HG03354 (cell line): ENCODE measurements at regions not wholly inside any gene's neighbourhood (a gene's known extent, or its start where the extent isn't known, plus 50 kb on each side); places are given as distances from the start of the nearest gene placed in this dataset.
"Not testable (repeated sequence)": the region's sequence is repeated elsewhere in the genome, so short reads cannot be mapped to it uniquely, and the experiment has no call there.

Experiments
- ATAC-seq: cut with Tn5 transposase; IDR thresholded peaks from one replicate; pipeline ENCODE4 v1.9.1; 2021; ENCODE audit warnings: mild to moderate bottlenecking; ENCODE audit not compliant: unreplicated experiment, poor library complexity, severe bottlenecking

DNA sequence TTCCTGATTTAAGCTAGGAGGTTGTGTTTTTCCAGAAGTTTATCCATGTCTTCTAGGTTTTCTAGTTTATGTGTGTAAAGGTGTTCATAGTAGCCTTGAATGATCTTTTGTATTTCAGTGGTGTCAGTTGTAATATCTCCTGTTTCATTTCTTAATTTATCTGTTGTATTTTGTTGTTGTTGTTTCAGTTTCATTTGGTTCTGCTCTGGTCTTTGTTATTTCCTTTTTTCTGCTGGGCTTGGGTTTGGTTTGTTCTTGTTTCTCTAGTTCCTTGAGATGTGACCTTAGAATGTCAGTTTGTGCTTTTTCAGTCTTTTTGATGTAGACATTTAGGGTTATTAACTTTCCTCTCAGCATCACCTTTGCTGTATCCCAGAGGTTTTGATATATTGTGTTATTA, 62.8 kb downstream of the SCP2D1 start:
- not testable (repeated sequence) for ATAC-seq

DNA sequence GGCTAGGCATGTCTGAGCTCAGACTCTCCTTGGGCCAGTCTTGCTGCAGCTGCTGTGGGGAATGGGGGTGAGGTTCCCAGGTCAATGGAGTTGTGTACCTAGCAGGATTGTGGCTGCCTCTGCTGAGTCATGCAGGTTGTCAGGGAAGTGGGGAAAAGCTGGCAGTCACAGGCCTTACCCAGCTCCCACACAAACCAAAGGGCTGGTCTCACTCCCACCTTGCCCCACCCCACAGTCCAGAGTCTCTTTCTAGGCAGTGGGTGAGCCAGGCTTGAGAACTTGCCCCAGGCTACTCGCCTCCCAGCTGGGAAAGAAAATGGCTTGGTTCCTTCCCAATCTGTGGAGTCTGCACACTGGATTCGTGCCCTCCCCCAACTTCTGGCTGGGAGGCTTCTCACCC, 65.7 kb downstream of the SCP2D1 start:
- ATAC-seq = no peak

DNA sequence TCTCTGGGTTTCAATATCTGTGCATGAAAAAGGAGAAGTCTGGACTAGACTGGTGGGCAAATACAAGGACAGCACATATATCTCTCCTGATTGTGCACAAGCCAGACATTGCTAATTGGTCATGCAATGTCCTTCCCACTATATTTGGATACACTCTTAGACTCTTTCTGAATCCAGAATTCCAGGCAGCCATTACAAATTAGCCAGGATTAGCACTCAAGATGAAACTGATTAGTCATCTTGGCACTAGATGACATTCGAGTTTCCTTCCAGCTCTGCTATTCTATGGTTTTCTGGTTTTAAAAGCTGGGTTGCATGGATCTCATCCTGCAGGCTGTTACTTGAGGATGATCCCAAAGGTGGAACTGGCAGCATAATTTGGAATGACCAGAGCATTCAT, 73.2 kb downstream of the SCP2D1 start:
- ATAC-seq = no peak

DNA sequence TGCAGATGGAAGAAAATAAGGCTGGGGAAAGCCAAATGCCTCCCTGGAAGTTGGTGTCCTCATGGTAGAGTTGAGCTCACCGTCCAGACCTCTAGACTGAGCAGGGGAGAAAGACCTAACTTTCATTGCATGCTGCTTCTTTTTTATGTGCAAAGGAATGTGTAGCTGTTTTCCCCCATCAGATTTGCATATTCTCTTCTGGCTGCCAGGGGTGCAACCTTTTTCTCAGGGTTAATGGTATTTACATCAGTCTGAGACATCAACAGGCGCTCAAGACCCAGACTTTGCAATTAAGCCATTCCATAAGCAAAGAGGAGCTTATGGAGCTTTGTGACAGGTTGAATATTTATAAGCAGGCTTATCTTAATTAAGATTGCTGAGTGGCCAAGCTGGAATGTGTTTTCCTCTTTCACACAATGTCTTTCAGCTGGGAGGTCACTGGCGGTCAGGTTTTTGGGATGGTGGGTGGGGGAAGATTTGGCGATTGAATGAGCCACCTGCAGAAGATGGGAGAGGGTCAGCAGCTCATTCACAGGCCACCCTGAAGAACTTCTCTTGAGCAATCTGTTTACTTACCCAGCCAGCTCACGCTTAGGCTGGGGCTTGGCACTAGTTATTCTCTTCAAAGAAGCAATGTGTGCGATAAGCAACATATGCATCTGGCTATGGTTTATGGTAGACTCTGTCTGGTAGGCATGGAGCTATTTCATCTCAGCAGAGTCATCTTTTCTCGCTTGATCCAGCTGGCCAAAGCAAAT, 88.6 kb downstream of the SCP2D1 start:
- ATAC-seq = no peak

DNA sequence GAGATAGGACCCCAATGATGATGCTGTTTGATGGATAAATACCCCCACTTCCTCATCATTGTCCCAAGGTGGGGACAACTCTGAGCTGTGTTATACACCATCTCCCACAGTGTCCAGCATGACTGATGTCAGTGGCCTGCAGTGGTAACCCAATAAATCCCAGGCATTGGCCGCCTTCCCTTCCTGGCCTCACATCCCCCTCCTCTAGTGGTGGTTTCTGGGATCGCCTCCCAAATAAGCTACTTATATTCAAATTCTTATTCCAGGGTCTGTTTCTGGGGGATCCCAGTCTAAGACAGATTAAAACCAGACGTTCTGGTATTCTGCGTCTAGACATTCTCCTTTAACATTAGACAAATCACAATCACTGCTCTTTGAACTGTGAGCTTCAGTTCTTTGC, 90.6 kb downstream of the SCP2D1 start:
- ATAC-seq = no peak

DNA sequence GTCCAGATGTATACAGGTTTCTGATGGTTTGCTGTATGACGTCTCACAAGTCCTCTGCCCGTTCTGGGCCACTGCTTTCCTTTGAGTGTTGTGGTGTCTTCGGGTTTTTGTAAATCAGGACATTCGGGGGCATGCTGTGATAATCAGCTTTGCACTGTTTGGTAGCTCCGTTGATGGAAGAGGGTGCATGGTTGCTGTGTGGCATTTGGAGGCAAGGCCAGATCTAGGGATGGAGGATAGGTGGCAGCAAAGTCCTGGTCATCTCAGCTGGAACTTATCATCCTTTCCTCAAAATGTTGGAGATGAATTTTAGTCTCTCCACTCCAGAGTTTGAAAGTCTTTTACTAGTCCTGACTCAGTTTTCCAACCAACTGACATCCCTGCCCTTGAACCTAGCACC, 91.0 kb downstream of the SCP2D1 start:
- no peak for ATAC-seq

DNA sequence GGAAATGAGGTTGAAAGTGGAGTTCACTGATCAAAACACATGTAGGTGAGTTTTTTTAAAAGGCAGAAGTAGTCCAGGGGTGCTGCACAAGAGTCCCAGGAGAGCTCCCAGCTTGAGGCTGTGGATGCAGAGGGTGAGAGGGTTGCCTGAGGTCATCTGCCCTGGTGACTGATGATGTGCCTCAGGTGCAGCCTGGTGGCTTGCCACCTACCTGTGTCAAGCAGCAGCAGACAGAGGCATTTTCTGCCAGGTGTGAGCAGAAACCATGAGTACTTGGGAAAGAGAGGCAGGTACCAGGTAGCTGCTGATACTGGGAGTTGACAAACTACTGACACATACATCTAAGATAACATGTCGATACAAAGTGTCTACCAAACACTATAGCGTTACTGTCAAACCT, 92.5 kb downstream of the SCP2D1 start:
- ATAC-seq = no peak

DNA sequence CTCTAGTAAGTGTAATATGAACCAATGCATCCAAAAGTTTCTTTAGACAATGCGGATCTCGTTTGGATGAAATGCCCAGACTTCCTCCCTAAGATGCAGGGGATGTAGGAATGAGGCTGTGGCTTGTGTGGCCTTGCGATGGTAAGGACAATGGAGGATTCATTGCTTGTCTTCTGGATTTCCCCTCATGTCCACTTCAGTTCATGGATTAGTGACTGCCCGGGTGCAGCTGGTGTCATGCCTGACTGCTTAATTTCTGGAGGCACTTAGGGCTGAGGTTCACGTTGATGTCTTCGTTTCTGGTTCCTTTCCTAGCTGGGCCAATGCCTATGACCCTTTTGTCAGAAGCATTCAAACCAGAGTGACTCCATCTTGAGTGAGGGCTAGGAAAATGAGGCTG, 93.8 kb downstream of the SCP2D1 start:
- no peak for ATAC-seq

DNA sequence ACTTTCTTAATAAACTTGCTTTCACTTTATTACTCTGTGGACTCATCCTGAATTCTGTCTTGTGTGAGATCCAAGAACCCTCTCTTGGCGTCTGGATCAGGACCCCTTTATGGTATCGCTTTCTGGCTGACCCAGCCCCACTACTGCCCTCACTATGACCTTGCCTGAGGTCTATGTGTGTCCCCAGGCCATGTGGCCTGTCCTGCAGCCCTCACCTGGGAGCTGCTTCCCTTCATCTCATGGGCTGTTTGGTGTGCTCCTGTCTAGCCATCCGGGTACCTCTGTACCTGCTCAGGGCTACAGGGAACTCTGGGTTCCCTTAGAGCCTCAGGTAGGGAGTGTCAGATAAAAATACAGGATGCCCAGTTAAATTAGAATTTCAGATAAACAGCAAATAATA, 94.5 kb downstream of the SCP2D1 start:
- no peak for ATAC-seq

DNA sequence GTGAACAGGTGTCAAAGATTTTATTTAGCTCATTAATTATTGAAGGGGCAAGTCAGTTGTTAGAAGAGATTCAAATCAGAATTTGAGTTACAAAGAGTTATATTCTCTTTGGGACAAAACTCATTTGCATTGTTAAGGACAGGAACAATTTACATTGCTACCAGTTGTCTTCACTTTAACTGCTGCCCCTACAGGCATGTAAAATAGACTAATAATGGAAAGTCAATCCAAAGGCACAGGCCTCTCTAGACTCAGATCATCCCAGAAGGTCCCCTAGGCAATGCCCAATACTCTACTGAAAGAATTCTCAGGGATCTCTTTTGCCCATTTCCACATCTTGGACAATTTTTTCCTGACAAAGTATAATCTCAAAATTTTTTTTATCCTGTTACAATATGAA, 95.7 kb downstream of the SCP2D1 start:
- no peak for ATAC-seq

DNA sequence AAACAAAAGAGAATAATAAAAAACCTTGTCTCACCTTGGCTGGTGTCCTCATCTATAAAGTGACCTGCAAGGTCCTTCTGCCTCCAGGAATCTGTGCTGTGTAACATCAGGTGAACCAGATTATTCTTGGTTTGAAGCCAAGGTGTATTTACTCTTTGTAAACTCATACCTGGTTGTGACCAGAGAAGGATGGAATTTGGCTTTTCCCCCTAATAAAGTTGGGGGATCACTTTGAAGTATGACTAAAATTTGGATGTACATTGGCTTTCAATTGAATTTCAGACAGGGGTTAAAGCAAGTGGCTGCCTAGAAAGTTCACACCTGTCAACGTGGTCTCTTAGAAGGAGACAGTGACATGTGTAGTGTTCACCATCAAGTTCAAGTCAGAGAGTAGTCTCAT, 100.1 kb downstream of the SCP2D1 start:
- ATAC-seq = no peak

DNA sequence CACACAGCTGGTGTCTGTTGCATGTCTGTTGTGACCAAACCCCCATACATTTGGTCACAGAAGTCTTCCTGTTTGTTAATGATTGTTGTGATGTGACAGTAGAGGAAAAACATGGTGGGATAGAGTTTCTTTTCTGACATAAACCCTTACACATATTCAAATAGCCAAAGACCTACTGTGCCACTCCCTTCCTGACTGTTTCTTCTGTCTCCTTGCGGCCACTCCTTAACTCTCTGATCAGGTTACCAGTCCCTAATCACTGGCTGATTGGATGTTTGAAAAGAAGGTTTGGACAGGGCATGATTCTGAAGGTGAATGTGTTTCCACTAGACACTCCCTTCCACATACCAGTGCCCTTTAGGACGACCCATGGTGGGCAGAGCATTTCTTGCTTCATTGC, 101.2 kb downstream of the SCP2D1 start:
- no peak for ATAC-seq

DNA sequence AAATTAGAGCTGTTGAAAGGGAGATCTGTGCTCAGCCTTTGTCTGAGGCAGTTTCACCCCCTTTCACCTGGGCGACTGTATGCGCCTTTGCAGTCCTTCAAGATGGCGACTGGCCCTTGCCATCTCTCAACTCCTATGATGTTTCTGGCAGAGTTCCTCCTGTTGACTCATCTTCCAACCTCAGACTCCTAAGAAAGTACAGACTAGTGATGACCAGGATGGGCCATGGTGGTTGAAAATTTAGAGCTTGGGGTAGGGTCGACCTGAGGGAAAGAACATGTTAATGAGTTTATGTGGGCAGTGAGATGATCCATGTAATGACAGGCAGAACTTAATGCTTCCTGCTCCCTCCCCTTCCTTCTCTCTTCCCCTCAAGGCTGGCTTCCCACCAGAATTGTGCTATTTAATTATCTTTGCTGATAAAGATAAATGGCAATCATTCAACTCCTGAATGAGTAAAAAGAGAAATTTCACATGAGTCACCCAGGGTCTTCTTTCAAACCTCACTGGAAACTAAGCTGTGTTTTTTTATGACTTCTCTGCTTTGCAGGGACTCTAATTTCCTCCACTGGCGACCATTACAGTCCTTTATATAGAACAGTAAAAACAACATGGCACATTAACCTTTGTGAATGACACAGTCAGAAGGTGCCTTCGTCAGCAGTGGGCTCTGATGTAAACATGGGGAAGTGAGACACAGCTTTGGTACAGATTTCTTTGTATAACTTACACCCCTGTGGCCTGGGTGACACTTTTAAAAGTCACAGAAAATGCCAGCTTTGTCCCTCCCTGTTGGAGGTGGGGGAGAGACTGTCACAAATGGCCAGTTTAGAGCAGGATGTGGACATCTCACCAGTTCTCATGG, 103.5 kb downstream of the SCP2D1 start:
- no peak for ATAC-seq

DNA sequence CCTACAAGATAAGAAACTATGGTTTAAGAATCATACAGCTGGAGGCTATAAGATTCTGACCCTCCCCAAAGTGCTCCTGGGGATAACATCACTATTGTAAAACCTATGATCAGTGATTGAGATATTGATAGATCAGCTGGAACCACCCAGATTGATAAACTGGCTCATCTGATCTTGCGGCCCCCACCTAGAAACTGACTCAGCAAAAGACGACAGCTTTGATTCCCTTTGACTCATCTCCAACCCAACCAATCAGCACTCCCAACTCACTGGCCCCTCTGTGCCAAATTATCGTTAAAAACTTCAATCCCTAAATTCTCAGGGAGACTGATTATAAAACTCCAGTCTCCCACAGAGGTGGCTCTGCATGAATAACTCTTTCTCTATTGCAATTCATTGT, 106.4 kb downstream of the SCP2D1 start:
- ATAC-seq = no peak

DNA sequence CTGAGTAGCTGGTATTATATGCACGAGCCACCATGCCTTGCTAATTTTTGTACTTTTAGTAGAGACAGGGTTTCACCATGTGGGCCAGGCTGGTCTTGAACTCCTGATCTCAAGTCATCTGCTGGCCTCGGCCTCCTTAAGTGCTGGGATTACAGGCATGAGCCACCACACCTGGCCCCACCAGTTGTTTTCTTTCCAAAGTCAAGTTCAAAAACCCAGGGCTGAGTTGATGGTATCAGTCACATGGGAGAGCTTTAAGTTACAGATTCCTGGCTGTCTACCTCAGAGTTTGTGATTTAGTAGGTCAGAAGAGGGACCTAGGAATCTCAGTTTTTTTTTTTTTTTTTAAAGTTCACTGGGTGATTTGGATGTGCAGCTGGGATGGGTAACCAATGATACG, 107.7 kb downstream of the SCP2D1 start:
- ATAC-seq = no peak

DNA sequence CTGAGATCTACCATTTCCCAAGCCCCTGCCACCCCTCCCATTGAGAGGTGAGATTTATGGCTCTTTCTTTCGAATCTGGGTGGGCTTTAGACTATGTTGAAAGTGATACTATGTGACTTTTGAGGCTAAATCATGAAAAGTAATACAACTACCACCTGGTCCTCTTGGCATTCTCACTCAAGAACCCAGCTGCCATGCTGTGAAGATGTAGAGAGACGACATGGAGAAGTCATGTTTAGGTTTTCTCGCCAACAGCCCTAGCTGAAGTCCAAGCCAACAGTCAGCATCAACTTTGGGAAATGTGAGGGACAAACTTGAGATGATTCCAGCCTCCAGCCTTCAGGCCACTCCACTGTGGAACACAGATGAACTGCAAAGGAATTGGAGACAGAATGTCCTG, 108.7 kb downstream of the SCP2D1 start:
- no peak for ATAC-seq

DNA sequence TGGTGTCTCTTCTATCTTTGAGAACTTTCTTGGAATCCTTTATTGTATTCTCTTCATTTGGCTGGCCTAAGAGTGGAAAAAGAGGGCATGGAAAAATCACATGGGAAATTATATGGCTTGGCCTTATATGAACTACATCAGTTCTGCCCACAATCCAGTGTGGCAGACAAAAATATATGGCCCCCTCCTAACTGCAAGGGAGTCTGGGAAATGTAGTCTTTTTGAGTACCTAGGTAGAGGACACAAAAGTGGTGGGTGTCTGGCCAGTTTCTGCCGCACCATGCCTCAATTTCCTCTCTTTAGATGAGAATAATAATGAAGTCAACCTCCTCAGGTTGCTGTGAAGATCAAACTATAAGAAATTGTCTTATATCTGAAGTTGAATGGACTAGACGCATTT, 109.3 kb downstream of the SCP2D1 start:
- no peak for ATAC-seq

DNA sequence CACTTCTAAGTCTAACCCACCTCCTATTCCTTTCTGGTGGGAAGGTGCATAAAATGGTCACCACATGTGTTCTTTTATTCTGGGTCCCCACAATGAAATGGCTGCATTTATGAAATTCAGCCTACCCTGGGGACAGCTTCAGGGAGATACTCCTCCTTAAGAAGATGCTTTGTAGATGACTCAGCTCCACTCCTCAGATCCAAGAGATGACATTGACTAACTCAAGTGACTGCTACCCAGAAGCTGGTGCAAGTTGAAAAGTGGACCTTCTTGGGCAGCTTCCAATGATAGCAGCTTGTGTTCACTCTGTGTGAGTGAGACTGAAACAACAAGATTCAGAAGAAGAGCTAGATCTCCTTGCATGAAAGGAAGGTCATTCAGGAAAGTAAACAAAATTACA, 113.4 kb downstream of the SCP2D1 start:
- ATAC-seq = no peak

DNA sequence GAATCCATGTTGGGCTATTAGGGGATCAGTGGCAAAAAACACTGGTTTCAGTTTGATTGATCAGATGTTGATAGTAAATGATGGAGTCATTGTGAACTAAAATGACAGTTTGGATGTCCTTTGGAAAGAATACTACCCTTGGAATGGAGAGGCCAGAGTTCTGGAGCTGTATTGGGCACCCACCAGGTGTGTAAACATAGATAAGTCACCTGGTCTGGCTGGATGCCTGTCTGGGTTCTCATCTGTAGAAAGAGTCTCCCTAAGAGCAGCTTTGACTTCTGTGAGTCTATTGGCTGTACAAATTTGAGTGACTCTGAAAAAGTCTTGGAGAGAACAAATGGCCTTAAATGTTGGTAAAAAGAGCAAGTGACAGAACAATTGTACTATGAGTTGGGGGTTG, 115.0 kb downstream of the SCP2D1 start:
- ATAC-seq = no peak

DNA sequence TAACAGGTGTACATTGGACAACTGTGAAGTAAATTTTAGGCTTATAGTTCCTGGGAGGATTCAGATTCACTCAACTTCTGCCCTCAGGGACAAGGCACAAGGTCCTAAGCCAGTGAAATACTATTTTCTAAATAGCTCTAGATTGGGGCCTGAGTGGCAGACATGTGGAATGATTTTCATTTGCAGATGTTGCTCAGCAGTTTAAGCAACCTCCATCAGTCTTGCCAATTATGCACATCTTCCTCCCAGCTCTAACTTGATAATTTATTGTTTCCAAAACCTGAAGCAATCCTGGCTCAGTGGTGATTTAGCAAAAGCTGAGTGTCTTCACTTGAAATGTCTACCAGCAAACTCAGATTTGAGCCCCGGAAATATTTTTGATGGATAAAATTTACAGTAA, 116.2 kb downstream of the SCP2D1 start:
- no peak for ATAC-seq

DNA sequence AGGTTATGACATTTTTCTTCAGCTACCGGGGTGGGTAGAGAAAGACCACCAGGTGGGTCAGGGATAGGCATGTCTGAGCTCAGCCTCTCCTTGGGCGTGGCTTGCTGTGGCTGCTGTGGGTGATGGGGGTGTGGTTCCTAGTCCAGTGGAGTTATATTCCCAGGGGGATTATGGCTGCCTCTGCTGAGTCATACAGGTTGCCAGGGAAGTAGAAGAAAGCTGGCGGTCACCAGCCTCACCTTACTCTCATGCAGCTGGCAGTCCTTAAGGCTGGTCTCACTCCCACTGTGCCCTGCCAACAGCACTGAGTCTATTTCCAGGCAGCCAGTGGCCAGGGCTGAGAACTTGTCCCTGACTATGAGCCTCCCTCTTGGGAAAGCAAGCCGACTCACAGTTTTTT, 130.0 kb downstream of the SCP2D1 start:
- no peak for ATAC-seq
